GM10266 (cell line): ENCODE measurements at regions not wholly inside any gene's neighbourhood (a gene's known extent, or its start where the extent isn't known, plus 50 kb on each side); places are given as distances from the start of the nearest gene placed in this dataset.
A peak's percentile ranks its signal among the peaks of the same experiment; 100 is the strongest.

Source experiments
- DNase-seq: peaks from one replicate; pipeline ENCODE4 v3.0.0; 2012; ENCODE audit errors: extremely low spot score
- TF ChIP-seq, protein P1 (sequence below): IDR thresholded peaks from 2 replicates; pipeline ENCODE4 v1.5.1; 2012; ENCODE audit warnings: mild to moderate bottlenecking, low read depth; ENCODE audit not compliant: control insufficient read depth, insufficient read depth; ENCODE audit errors: missing control alignments

DNA sequence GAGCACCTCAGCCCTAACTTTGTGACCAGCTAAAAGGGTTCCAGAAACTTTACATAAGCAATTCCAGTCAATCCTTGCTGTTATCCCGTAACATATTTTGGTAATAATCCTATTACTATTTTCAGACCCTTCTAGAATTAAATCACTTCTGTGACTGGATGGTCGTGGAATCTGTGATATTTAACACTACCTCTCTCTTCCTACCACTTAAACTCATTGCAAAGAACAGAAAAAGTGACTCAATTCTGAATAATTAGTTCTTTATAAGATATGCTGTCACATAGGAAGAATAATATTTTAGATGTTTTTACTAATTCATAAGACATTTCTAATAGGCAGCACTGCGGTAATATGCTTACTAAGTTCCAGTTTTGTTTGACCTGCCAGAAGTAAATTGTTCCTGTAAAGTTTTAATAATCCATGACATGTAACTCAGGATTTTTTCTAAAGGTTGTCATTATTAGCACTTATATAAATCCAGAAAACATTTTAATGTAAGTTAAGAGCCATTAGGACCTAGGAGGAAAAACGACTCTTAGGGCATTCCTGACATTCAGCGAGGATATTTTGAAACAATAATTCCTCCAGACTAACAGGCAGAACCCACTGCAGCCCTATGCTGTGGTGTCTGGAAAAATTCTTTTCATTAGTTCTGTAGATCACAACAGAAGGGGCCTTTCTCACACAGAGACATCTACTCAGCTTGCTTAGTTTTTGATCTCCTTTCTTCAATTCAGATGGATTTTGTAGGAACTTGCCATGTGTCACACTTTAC, 113.3 kb upstream of the MBNL1 start:
- TF ChIP-seq, protein P1, sequence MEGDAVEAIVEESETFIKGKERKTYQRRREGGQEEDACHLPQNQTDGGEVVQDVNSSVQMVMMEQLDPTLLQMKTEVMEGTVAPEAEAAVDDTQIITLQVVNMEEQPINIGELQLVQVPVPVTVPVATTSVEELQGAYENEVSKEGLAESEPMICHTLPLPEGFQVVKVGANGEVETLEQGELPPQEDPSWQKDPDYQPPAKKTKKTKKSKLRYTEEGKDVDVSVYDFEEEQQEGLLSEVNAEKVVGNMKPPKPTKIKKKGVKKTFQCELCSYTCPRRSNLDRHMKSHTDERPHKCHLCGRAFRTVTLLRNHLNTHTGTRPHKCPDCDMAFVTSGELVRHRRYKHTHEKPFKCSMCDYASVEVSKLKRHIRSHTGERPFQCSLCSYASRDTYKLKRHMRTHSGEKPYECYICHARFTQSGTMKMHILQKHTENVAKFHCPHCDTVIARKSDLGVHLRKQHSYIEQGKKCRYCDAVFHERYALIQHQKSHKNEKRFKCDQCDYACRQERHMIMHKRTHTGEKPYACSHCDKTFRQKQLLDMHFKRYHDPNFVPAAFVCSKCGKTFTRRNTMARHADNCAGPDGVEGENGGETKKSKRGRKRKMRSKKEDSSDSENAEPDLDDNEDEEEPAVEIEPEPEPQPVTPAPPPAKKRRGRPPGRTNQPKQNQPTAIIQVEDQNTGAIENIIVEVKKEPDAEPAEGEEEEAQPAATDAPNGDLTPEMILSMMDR = no peak

DNA sequence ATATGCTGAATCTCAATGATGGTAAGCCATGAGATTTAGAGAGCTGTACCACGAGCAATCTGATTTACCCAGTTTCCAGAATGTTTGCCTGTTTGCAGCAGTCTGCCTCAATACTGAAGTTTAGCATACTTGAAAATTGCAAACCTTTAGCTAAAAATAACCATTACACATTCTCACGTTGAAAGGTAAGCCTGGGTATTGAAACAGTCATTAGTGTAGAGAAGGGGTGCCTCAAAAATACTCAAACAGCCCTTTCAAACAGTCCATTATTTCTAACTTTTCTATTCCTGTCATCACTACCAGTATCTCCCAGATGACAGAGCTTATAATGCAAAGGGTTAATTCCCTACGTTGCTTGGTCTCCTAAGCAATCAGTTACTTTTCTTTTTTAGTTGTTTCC, 111.8 kb upstream of the MBNL1 start:
- TF ChIP-seq, protein P1 = no peak

More for the DNA sequence above, 113.3 kb upstream of the MBNL1 start:
- no peak for DNase-seq

DNA sequence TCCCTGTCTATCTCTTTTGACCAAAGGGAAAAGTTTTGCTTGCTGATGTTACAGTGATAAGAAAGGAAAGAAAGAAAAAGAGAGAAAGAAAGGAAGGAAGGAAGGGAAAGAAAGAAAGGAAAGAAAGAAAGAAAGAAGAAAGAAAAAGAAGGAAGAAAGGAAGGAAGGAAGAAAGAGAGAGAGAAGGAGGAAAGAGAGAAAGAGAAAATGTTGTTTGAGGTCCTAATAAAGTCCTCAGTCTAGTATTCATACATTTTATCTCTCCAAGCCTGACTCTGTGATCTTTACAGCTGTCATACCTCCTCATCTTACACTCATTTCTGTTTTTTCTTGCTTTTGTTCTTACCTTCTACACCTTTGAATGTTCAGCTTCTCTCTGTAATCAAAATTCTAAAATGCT, 111.4 kb upstream of the MBNL1 start:
- TF ChIP-seq, protein P1 = no peak
- no peak for DNase-seq

More for the DNA sequence above, 111.8 kb upstream of the MBNL1 start:
- DNase-seq = peak; percentile 51

DNA sequence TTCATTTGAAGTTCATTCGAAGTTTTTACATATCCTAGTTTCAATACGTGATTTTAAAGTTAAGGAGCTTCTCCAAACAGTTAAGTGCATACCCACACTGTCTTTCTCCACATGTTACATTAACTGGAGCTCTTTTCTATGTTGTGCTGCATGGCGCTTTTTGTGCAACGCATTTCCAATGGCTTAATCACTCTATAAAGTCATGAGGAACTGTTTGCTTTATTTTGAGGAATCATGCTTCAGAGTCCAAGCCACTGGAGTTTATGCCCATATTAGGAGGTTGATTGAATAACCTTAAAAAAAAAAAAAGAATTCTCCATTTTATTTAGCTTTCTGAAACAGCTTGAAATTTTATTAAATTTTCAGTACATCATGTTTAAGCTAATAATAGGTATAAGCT, 109.4 kb upstream of the MBNL1 start:
- TF ChIP-seq, protein P1 = no peak
- no peak for DNase-seq

DNA sequence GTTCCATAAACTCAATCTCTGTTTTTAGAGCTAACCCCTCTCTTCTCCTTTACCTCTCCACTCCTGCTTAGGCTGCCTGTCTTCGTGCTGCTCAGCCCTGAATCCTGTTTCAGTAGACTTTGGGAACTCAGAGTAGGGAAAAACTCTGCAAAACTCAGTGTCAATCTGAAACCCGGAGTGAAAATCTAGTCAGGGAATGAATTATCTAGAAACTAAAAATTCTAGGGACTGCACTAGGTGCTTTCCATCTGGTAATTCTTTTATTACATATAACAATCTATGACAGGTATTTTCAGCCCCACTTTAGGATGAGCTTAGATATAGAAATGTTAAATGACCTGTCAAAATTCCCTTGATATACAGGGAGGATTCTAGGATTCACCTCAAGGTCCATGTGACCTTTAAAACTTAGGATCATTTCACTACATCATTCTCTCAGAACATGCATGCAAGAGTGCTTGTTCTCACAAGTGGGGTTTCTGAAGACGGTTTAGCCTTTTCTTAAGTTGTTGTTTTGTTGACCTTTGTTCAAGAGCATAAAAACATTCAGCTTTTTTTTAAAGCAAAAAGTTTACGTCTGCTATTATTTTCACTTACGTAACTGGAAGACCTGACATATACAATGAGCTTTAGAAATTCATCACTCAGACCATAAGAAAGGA, 108.2 kb upstream of the MBNL1 start:
- TF ChIP-seq, protein P1 = no peak
- DNase-seq = no peak

DNA sequence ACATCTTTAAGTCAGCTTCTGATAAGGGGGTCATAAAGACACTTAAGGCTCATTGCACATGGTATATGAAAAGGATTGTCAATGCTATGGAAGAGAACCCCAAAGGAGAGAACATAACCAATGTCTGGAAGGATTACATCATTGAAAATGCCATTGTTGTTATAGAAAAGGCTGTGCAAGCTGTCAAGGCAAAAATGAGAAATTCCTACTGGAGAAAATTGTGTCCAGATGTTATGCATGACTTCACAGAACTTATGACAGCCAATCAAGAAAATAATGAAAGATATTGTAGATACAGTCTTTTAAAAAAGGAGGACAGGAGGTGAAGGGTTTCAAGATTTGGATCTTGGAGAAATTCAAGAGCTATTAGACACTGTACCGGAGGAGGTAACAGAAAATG, 96.3 kb upstream of the MBNL1 start:
- DNase-seq = no peak
- TF ChIP-seq, protein P1 = no peak

DNA sequence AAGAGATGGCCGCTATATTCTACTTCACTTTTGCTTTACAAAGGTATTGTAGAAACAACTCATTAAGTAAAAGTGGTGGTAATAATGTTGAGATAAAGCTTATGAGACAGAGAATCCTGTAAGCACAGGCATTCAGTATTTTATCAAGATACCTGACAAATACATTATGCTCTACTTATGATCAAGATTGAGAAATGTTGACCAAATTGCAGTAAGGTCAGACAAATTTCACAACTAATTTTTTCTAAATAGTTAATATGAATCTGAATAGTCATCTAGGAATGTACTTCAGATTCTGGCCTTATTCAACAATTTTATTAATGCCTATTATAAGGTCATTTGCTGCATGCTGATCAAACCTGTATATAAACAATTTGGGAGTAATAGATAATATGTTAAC, 95.1 kb upstream of the MBNL1 start:
- TF ChIP-seq, protein P1 = no peak

More for the DNA sequence above, 95.1 kb upstream of the MBNL1 start:
- DNase-seq = no peak
